ENCODE measurements at regions not wholly inside any gene's neighbourhood (a gene's known extent, or its start where the extent isn't known, plus 50 kb on each side); places are given as distances from the start of the nearest gene placed in this dataset.
"Not testable (repeated sequence)": the region's sequence is repeated elsewhere in the genome, so short reads cannot be mapped to it uniquely, and the experiment has no call there.

GRCh38 chr1:201729973-201730608 lies 98.9 kb upstream of the IPO9 start:
- DNase-seq: no peak

- DNase-seq: no peak
These were observed 98.3 kb upstream of the IPO9 start for GRCh38 chr1:201730611-201731010.

GRCh38 chr1:201731142-201731541 lies 97.8 kb upstream of the IPO9 start:
- no peak for DNase-seq

GRCh38 chr1:201731592-201731991 lies 97.4 kb upstream of the IPO9 start:
- no peak for DNase-seq

- peak; percentile 51 for DNase-seq
These were observed 96.6 kb upstream of the IPO9 start for GRCh38 chr1:201732351-201732750.

GRCh38 chr1:201734221-201734620 lies 94.7 kb upstream of the IPO9 start:
- DNase-seq: not testable (repeated sequence)

GRCh38 chr1:201734786-201735185 lies 94.2 kb upstream of the IPO9 start:
- no peak for DNase-seq

GRCh38 chr1:201736707-201737320 lies 92.1 kb upstream of the IPO9 start:
- DNase-seq: no peak

- peak; percentile 94 for DNase-seq
These were observed 91.5 kb upstream of the IPO9 start for GRCh38 chr1:201737352-201738060.

- no peak for DNase-seq
These were observed 89.9 kb upstream of the IPO9 start for GRCh38 chr1:201739080-201739479.

- DNase-seq: peak; percentile 34
These were observed 89.4 kb upstream of the IPO9 start for GRCh38 chr1:201739492-201740085.

- no peak for DNase-seq
These were observed 88.8 kb upstream of the IPO9 start for GRCh38 chr1:201740086-201740541.

- DNase-seq: no peak
These were observed 88.3 kb upstream of the IPO9 start for GRCh38 chr1:201740670-201741111.

GRCh38 chr1:201741763-201742342 lies 87.1 kb upstream of the IPO9 start:
- DNase-seq: no peak

- peak; percentile 64 for DNase-seq
These were observed 86.5 kb upstream of the IPO9 start for GRCh38 chr1:201742476-201742875.

- DNase-seq: peak; percentile 70
These were observed 85.8 kb upstream of the IPO9 start for GRCh38 chr1:201742955-201743805.

- peak; percentile 84 for DNase-seq
These were observed 83.9 kb upstream of the IPO9 start for GRCh38 chr1:201745023-201745422.

GRCh38 chr1:201746156-201746555 lies 82.8 kb upstream of the IPO9 start:
- DNase-seq: no peak

- no peak for DNase-seq
These were observed 81.7 kb upstream of the IPO9 start for GRCh38 chr1:201747261-201747660.

GRCh38 chr1:201748335-201748734 lies 80.6 kb upstream of the IPO9 start:
- peak; percentile 97 for DNase-seq

- no peak for DNase-seq
These were observed 79.8 kb upstream of the IPO9 start for GRCh38 chr1:201749059-201749690.

- no peak for DNase-seq
These were observed 78.8 kb upstream of the IPO9 start for GRCh38 chr1:201750120-201750519.
